Suprapubic skin (tissue), 4 donors: ENCODE measurements at regions not wholly inside any gene's neighbourhood (a gene's known extent, or its start where the extent isn't known, plus 50 kb on each side); places are given as distances from the start of the nearest gene placed in this dataset.

Experiments used
- CTCF ChIP-seq, 2 donors: fragments of 200-600 bp in 1 of 2; fragments of 450-650 bp in 1 of 2; sonication (generic) in 1 of 2; IDR thresholded peaks; one replicate each; pipeline ENCODE4 v1.5.1; 2016 to 2019; ENCODE audit warnings: antibody characterized with exemption in 2 of 2, mild to moderate bottlenecking in 1 of 2, moderate library complexity in 1 of 2
- EP300 ChIP-seq: sonication (generic); formaldehyde crosslinking; IDR thresholded peaks from one replicate; pipeline ENCODE4 v1.6.1; 2017; ENCODE audit warnings: antibody characterized with exemption
- POLR2AphosphoS5 ChIP-seq, 3 donors: sonication (generic); formaldehyde crosslinking; IDR thresholded peaks; one replicate each; pipeline ENCODE4 v1.6.1; 2017; ENCODE audit warnings: antibody characterized with exemption in 3 of 3

DNA sequence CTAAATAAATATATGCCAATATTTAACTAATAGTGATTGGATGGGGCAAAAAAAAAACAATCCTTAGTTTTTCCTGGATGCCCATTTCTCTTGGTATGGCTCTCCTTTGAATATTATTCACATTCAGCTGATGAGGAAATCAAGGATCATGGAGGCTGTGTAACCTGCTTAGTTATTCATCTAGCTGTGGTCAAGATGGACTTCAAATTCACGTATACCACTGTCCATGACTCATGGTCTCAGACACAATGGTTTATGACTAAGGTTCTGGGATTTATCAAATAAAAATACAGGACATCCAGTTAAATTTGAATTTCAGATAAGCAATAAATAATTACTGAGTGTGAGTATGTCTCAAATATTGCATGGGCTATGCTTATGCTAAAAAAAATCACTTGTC is 191.5 kb upstream of the CELF2 start:
- TF ChIP-seq CTCF (IDR thresholded peaks at IDR 0.05) (no peak), POLR2AphosphoS5 (IDR thresholded peaks at IDR 0.05) (no peak), EP300 (no peak)
